ENCODE measurements at regions not wholly inside any gene's neighbourhood (a gene's known extent, or its start where the extent isn't known, plus 50 kb on each side); places are given as distances from the start of the nearest gene placed in this dataset.

- no peak overlapping the region for H3K56ac ChIP-seq (ENCODE audit: insufficient read length, low read depth, low read length)
- H2BK15ac ChIP-seq (ENCODE audit: low read depth, low read length), result no peak overlapping the region
- H3K27me3 ChIP-seq (ENCODE audit: insufficient read depth, low read length), result no peaks in the 10 kb centered on the region
- no peak overlapping the region for H2BK12ac ChIP-seq (ENCODE audit: insufficient read length, low read depth, low read length)
- H4K20me1 ChIP-seq (ENCODE audit: control insufficient read depth, insufficient read depth, insufficient read length), result no peaks in the 10 kb centered on the region
- WGBS (ENCODE audit: extremely low coverage, insufficient read length, low lambda C conversion rate), result no CpG with 5 or more reads among the region's 1 CpG
- no peaks in the 10 kb centered on the region; a peak in 2 of 7 replicates for H3K36me3 Mint-ChIP-seq (ENCODE audit: insufficient read depth in 1 of 3, low read depth in 3 of 3)
- no peak overlapping the region for H3K27ac Mint-ChIP-seq
- no peak overlapping the region for H2AK5ac ChIP-seq (ENCODE audit: insufficient read length, low read length)
- H2BK20ac ChIP-seq (ENCODE audit: low read depth, low read length, poor library complexity, severe bottlenecking), result no peak overlapping the region
- no peak overlapping the region for H3K27ac ChIP-seq (ENCODE audit: insufficient read length, low read depth, low read length)
- no peak overlapping the region for H2AFZ ChIP-seq (ENCODE audit: low read length)
- no peak overlapping the region for H3K4me3 Mint-ChIP-seq
- DNase-seq, result no peak
- H3K9me3 ChIP-seq (ENCODE audit: control insufficient read depth, low read depth, low read length), result no peaks in the 10 kb centered on the region
- no peak overlapping the region for H3K23ac ChIP-seq (ENCODE audit: insufficient read length, low read depth, low read length)
- no peak overlapping the region for H4K91ac ChIP-seq (ENCODE audit: insufficient read length, low read depth, low read length)
- no peak overlapping the region for H3K9ac ChIP-seq (ENCODE audit: extremely low read depth, insufficient read length, low read length)
- TF ChIP-seq, protein P1, sequence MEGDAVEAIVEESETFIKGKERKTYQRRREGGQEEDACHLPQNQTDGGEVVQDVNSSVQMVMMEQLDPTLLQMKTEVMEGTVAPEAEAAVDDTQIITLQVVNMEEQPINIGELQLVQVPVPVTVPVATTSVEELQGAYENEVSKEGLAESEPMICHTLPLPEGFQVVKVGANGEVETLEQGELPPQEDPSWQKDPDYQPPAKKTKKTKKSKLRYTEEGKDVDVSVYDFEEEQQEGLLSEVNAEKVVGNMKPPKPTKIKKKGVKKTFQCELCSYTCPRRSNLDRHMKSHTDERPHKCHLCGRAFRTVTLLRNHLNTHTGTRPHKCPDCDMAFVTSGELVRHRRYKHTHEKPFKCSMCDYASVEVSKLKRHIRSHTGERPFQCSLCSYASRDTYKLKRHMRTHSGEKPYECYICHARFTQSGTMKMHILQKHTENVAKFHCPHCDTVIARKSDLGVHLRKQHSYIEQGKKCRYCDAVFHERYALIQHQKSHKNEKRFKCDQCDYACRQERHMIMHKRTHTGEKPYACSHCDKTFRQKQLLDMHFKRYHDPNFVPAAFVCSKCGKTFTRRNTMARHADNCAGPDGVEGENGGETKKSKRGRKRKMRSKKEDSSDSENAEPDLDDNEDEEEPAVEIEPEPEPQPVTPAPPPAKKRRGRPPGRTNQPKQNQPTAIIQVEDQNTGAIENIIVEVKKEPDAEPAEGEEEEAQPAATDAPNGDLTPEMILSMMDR (conservative IDR thresholded peaks at IDR 0.05), result no peak
- H3K14ac ChIP-seq (ENCODE audit: insufficient read depth, low read length), result no peak overlapping the region
- H3K27me3 Mint-ChIP-seq (ENCODE audit: low read depth), result no peaks in the 10 kb centered on the region
- no peak overlapping the region for H4K5ac ChIP-seq (ENCODE audit: insufficient read length, low read depth, low read length)
- H3K23me2 ChIP-seq (ENCODE audit: insufficient read length, low read depth, low read length, poor library complexity, severe bottlenecking), result no peaks in the 10 kb centered on the region
- H2BK120ac ChIP-seq (ENCODE audit: low read depth, low read length, poor library complexity, severe bottlenecking), result no peak overlapping the region
- peaks cover 9% of the 10 kb centered on the region in 2 experiments for H3K9me3 Mint-ChIP-seq
- no peak overlapping the region for H3K4ac ChIP-seq (ENCODE audit: low read depth, low read length)
- no peak overlapping the region for H3K18ac ChIP-seq (ENCODE audit: insufficient read length, low read depth, low read length)
- no peaks in the 10 kb centered on the region for H3K79me2 ChIP-seq (ENCODE audit: insufficient read depth, low read length)
- no peak overlapping the region for H4K8ac ChIP-seq (replicated peaks; ENCODE audit: insufficient read length, low read depth, low read length)
- H3K4me1 Mint-ChIP-seq, result no peaks in the 10 kb centered on the region
- no peak overlapping the region for H3K4me2 ChIP-seq (ENCODE audit: insufficient read depth, insufficient read length, low read length)
- H2BK5ac ChIP-seq (ENCODE audit: insufficient read length, low read length), result no peak overlapping the region
- no peaks in the 10 kb centered on the region for H3K79me1 ChIP-seq (ENCODE audit: insufficient read depth, low read depth, low read length, poor library complexity, severe bottlenecking)
- no peaks in the 10 kb centered on the region for H3K4me1 ChIP-seq (ENCODE audit: insufficient read depth, low read length)
- H3T11ph ChIP-seq (ENCODE audit: low read length), result no peak overlapping the region
Measured at GRCh38 chr5:131019111-131019510, 145.9 kb downstream of the HINT1 start.
